DOHH2 (cell line): ENCODE measurements at regions not wholly inside any gene's neighbourhood (a gene's known extent, or its start where the extent isn't known, plus 50 kb on each side); places are given as distances from the start of the nearest gene placed in this dataset.

ENCODE experiments used
- H3F3A ChIP-seq: fragments of 200-600 bp; sonication (generic), shearing (Covaris generic); 2 replicates; pipeline ENCODE4 v1.6.0; 2016; ENCODE audit warnings: antibody characterized with exemption, mild to moderate bottlenecking; ENCODE audit not compliant: control insufficient read depth, insufficient read depth
- H3K27ac ChIP-seq: fragments of 200-600 bp; sonication (generic); 2 replicates; pipeline ENCODE4 v1.5.1; 2014; ENCODE audit warnings: low read depth, mild to moderate bottlenecking, low read length, moderate library complexity
- H3K27me3 ChIP-seq: fragments of 200-600 bp; sonication (generic); 2 replicates; pipeline ENCODE4 v1.6.1; 2014; ENCODE audit warnings: mild to moderate bottlenecking, low read length, mixed read lengths; ENCODE audit not compliant: control insufficient read depth
- H3K36me3 ChIP-seq: fragments of 200-600 bp; sonication (generic); 2 replicates; pipeline ENCODE4 v1.6.1; 2014; ENCODE audit warnings: mild to moderate bottlenecking, low read length, moderate library complexity, mixed read lengths; ENCODE audit not compliant: control insufficient read depth
- H3K4me1 ChIP-seq: fragments of 200-600 bp; sonication (generic); 2 replicates; pipeline ENCODE4 v1.6.1; 2014; ENCODE audit warnings: mild to moderate bottlenecking, low read length, mixed read lengths; ENCODE audit not compliant: control insufficient read depth
- H3K4me2 ChIP-seq: fragments of 200-600 bp; sonication (generic); 2 replicates; pipeline ENCODE4 v1.6.0; 2014; ENCODE audit warnings: mild to moderate bottlenecking, low read length, moderate library complexity
- H3K4me3 ChIP-seq: fragments of 200-600 bp; sonication (generic); 2 replicates; pipeline ENCODE4 v1.5.1; 2014; ENCODE audit warnings: mild to moderate bottlenecking, low read length, mixed read lengths
- H3K79me2 ChIP-seq: fragments of 200-600 bp; sonication (generic); 2 replicates; pipeline ENCODE4 v1.6.1; 2014; ENCODE audit warnings: mild to moderate bottlenecking, low read length, mixed read lengths; ENCODE audit not compliant: control insufficient read depth
- H3K9me2 ChIP-seq: fragments of 200-600 bp; sonication (generic); replicated peaks from 2 replicates; pipeline ENCODE4 v1.6.1; 2014; ENCODE audit warnings: mild to moderate bottlenecking, low read length, mixed read lengths; ENCODE audit not compliant: control insufficient read depth
- H3K9me3 ChIP-seq: fragments of 200-600 bp; sonication (generic); 2 replicates; pipeline ENCODE4 v1.6.1; 2014; ENCODE audit warnings: antibody characterized with exemption, low read length, mixed read lengths; ENCODE audit not compliant: control insufficient read depth, insufficient read depth
- H4K20me1 ChIP-seq: fragments of 200-600 bp; sonication (generic); 2 replicates; pipeline ENCODE4 v1.6.0; 2014; ENCODE audit warnings: low read depth, mild to moderate bottlenecking, antibody characterized with exemption, low read length, moderate library complexity; ENCODE audit not compliant: control insufficient read depth, insufficient read depth
- EZH2phosphoT487 ChIP-seq: fragments of 200-600 bp; sonication (generic); IDR thresholded peaks from 2 replicates; pipeline ENCODE4 v1.6.1; 2017; ENCODE audit warnings: borderline replicate concordance, mild to moderate bottlenecking, antibody characterized with exemption, low read length, moderate library complexity, mixed read lengths
- TF ChIP-seq, protein P1 (sequence below): fragments of 200-600 bp; sonication (generic); IDR thresholded peaks from one replicate; pipeline ENCODE4 v1.5.1; 2014; ENCODE audit warnings: antibody characterized with exemption, mild to moderate bottlenecking, low read depth, low read length; ENCODE audit not compliant: poor library complexity, severe bottlenecking

DNA sequence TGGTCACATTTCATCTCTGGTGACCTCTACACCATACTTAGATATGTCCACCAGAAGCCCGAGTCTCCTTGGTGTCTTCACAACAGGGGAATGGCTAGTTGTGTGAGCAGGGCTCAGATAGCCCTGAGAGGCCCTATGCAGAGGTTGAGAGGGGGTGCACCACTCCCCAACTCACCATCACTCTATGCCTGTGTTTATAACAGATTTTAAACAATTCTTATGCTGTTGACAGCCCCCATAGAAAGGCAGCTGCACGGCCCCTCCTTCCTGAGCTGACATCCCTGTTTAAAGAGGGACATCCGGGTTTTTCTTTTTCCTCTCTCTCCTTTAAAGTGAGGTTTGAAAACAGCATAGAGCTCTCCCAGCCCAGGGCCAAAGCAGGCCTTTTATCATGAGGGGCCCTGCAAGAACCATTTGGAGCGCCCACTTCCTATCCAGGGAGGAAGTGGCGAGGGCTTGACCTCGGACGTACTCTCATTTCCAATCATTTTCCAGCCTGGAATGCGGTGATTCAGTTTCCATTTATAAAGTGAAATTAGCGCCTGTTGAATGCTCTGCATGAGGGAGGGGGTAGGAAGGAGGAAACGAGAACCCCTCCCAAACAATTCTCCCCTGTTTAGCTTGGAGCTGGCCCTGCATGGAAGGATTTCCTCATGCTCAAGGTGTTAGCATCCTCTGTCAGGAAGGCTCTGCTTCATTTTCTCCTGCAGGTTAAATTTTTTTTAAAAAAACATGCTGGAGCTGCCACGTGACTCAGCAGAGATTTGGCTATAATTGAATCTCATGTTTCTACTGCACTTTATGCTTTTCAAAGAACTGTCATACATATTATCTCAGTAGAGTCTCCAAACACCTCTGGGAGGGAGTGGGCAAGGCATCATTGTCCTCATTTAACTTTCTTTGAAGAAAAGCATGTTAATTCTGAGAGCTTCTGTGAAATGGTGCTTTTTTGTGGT lies 117.5 kb downstream of the DDX1 start:
- Histone ChIP-seq H3K27me3 (no peaks in the 10 kb centered on the region), H3K36me3 (no peaks in the 10 kb centered on the region), H4K20me1 (no peaks in the 10 kb centered on the region), H3K79me2 (no peaks in the 10 kb centered on the region), H3K4me1 (no peaks in the 10 kb centered on the region), H3K27ac (no peak overlapping the region), H3K9me3 (no peaks in the 10 kb centered on the region), H3K4me3 (no peak overlapping the region), H3K9me2 (no peaks in the 10 kb centered on the region), H3K4me2 (no peak overlapping the region), H3F3A (no peaks in the 10 kb centered on the region)
- TF ChIP-seq, protein P1, sequence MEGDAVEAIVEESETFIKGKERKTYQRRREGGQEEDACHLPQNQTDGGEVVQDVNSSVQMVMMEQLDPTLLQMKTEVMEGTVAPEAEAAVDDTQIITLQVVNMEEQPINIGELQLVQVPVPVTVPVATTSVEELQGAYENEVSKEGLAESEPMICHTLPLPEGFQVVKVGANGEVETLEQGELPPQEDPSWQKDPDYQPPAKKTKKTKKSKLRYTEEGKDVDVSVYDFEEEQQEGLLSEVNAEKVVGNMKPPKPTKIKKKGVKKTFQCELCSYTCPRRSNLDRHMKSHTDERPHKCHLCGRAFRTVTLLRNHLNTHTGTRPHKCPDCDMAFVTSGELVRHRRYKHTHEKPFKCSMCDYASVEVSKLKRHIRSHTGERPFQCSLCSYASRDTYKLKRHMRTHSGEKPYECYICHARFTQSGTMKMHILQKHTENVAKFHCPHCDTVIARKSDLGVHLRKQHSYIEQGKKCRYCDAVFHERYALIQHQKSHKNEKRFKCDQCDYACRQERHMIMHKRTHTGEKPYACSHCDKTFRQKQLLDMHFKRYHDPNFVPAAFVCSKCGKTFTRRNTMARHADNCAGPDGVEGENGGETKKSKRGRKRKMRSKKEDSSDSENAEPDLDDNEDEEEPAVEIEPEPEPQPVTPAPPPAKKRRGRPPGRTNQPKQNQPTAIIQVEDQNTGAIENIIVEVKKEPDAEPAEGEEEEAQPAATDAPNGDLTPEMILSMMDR, result no peak
- no peak for TF ChIP-seq EZH2phosphoT487

DNA sequence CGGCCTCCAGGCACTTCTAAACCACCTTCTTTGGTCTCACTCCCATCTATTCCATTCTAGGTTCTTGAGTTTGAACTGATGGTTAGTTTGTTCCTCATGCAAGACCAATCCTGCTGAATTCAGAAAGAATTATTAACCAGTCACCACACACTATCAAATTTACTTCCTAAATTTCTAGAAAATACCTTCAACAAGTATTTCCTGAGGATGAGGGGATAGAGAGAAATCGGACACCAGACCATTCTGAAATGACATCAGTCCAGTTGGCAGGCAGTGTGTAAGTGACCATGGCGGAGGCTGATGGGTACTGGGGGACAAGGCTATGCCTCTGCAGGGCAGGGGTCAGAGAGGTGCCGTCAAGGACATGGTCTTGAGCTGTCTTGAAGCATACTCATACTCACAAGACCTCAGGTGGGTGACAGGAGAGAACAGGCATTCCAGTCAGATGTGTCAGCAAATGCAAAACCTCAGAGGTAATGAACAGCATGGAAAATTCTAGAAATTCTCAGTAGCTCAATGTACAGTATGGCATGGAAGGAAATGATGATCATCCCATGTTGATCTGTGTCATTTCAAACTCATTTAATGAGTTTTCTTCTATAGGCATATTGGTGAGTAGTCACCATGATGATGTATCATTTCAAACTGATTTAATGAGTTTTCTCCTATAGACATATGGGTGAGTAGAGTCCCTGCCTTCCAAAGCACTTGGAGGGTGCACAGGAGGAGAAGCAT lies 119.6 kb downstream of the DDX1 start:
- TF ChIP-seq EZH2phosphoT487, result no peak
- TF ChIP-seq, protein P1, result no peak
- Histone ChIP-seq H3K9me2 (no peaks in the 10 kb centered on the region), H3K27ac (no peak overlapping the region), H3K27me3 (no peaks in the 10 kb centered on the region), H3K36me3 (no peaks in the 10 kb centered on the region), H3K9me3 (no peaks in the 10 kb centered on the region), H3K4me1 (no peaks in the 10 kb centered on the region), H3F3A (no peaks in the 10 kb centered on the region), H3K79me2 (no peaks in the 10 kb centered on the region), H3K4me3 (no peak overlapping the region), H4K20me1 (no peaks in the 10 kb centered on the region), H3K4me2 (no peak overlapping the region)

DNA sequence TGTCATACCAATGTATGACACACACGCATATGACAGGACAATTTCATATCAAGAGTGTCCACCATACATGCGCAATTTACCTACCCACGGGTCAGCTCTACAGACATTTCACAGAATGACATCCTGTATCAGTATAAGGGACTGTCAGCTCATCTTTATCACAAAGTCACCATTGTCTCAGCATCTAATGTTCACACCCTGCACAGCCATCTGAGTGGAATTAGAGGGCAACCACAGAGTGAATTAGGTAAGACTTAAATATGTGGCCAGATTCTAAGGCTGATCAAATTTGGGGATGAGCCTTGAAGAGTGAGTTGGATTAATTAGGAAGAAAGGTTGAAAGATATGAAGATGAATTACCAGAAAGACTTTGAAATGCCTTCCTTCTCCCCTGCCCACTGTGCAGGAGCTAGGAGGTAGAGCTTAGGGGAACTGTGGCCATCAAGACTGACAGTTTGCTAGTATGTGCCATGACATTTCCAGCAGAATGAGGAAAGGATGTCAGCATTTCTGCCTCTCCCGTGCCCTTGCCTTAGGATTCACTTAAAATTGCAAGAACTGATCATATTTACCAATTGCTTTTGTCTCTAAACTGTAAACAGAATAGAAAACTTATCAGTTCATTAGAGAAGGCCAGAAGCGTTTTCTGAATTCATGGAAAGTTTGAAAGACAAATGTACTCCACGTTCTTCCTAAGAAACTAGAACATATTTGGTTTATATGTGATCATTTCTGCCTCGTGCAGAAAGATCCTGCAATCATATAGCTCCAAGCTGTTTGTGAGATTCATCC lies 121.1 kb downstream of the DDX1 start:
- H3K9me2 ChIP-seq, result no peaks in the 10 kb centered on the region
- H3K27me3 ChIP-seq, result no peaks in the 10 kb centered on the region
- H3K4me2 ChIP-seq, result no peak overlapping the region
- H3K4me3 ChIP-seq, result no peak overlapping the region
- TF ChIP-seq, protein P1, result no peak
- no peak for TF ChIP-seq EZH2phosphoT487
- H3K36me3 ChIP-seq, result no peaks in the 10 kb centered on the region
- H3K4me1 ChIP-seq, result no peaks in the 10 kb centered on the region
- no peak overlapping the region for H3K27ac ChIP-seq
- no peaks in the 10 kb centered on the region for H3K79me2 ChIP-seq
- no peaks in the 10 kb centered on the region for H4K20me1 ChIP-seq
- no peaks in the 10 kb centered on the region for H3K9me3 ChIP-seq
- no peaks in the 10 kb centered on the region for H3F3A ChIP-seq
